HUES64 (cell line): ENCODE measurements at regions not wholly inside any gene's neighbourhood (a gene's known extent, or its start where the extent isn't known, plus 50 kb on each side); places are given as distances from the start of the nearest gene placed in this dataset.

ENCODE experiments used
- H3K27ac ChIP-seq: 2 replicates; pipeline ENCODE4 v1.7.0; 2013; ENCODE audit warnings: low read depth, low read length, inconsistent platforms
- H3K27me3 ChIP-seq: 2 replicates; pipeline ENCODE4 v1.6.1; 2013; ENCODE audit warnings: mild to moderate bottlenecking, low read length; ENCODE audit not compliant: insufficient read depth
- H3K36me3 ChIP-seq: 2 replicates; pipeline ENCODE4 v1.6.1; 2013; ENCODE audit warnings: mild to moderate bottlenecking, low read length; ENCODE audit not compliant: insufficient read depth
- H3K4me1 ChIP-seq: 2 replicates; pipeline ENCODE4 v1.6.1; 2013; ENCODE audit warnings: mild to moderate bottlenecking, low read length, moderate library complexity; ENCODE audit not compliant: insufficient read depth
- H3K4me3 ChIP-seq: 2 replicates; pipeline ENCODE4 v1.5.1; 2013; ENCODE audit warnings: mild to moderate bottlenecking, low read length, moderate library complexity
- H3K9ac ChIP-seq: 2 replicates; pipeline ENCODE4 v1.6.1; 2013; ENCODE audit warnings: mild to moderate bottlenecking, low read depth, low read length
- H3K9me3 ChIP-seq: 2 replicates; pipeline ENCODE4 v1.6.1; 2013; ENCODE audit warnings: low read depth, low read length; ENCODE audit not compliant: insufficient read depth
- whole genome bisulfite sequencing: fragments of 150-250, 120-280 bp; methylation state at CpG from one replicate; pipeline ENCODE4 v1.1.7; 2013; ENCODE audit warnings: missing lambda C conversion rate; 5-methylcytosine and 5-hydroxymethylcytosine counted together

GRCh38 chr2:59217360-59217759 lies 976.2 kb upstream of the FANCL start:
- H3K4me3 ChIP-seq: no peak overlapping the region
- no peaks in the 10 kb centered on the region for H3K27me3 ChIP-seq
- H3K27ac ChIP-seq: no peak overlapping the region
- H3K9ac ChIP-seq: no peak overlapping the region
- WGBS: 86% methylated on average over 3 of the region's 3 CpGs
- no peaks in the 10 kb centered on the region for H3K4me1 ChIP-seq
- no peaks in the 10 kb centered on the region for H3K36me3 ChIP-seq
- no peaks in the 10 kb centered on the region for H3K9me3 ChIP-seq

- Histone ChIP-seq H3K4me3 (no peak overlapping the region), H3K27ac (no peak overlapping the region), H3K9me3 (no peaks in the 10 kb centered on the region), H3K9ac (no peak overlapping the region), H3K36me3 (no peaks in the 10 kb centered on the region), H3K27me3 (no peaks in the 10 kb centered on the region), H3K4me1 (no peaks in the 10 kb centered on the region)
- WGBS: 98% methylated on average over 3 of the region's 4 CpGs
Measured at GRCh38 chr2:59206361-59206760, 965.2 kb upstream of the FANCL start.

GRCh38 chr2:59204040-59204439 lies 962.9 kb upstream of the FANCL start:
- H3K9ac ChIP-seq: no peak overlapping the region
- WGBS: 64% methylated on average over 1 of the region's 1 CpG
- H3K9me3 ChIP-seq: no peaks in the 10 kb centered on the region
- H3K4me1 ChIP-seq: no peaks in the 10 kb centered on the region
- H3K27ac ChIP-seq: no peak overlapping the region
- no peaks in the 10 kb centered on the region for H3K36me3 ChIP-seq
- no peak overlapping the region for H3K4me3 ChIP-seq
- H3K27me3 ChIP-seq: no peaks in the 10 kb centered on the region

- Histone ChIP-seq H3K4me1 (no peaks in the 10 kb centered on the region), H3K9ac (no peak overlapping the region), H3K27ac (no peak overlapping the region), H3K9me3 (no peaks in the 10 kb centered on the region), H3K27me3 (no peaks in the 10 kb centered on the region), H3K4me3 (no peak overlapping the region), H3K36me3 (no peaks in the 10 kb centered on the region)
- WGBS: 100% methylated on average over 1 of the region's 1 CpG
Measured at GRCh38 chr2:59196491-59196890, 955.4 kb upstream of the FANCL start.

- Histone ChIP-seq H3K9me3 (no peaks in the 10 kb centered on the region), H3K36me3 (no peaks in the 10 kb centered on the region)
- 95% methylated on average over 4 of the region's 4 CpGs for WGBS
Measured at GRCh38 chr2:59195851-59196250, 954.7 kb upstream of the FANCL start.

GRCh38 chr2:59191781-59192180 lies 950.7 kb upstream of the FANCL start:
- 94% methylated on average over 4 of the region's 4 CpGs for WGBS
- no peaks in the 10 kb centered on the region for H3K36me3 ChIP-seq
- no peak overlapping the region for H3K27ac ChIP-seq
- no peaks in the 10 kb centered on the region for H3K27me3 ChIP-seq
- H3K4me1 ChIP-seq: no peaks in the 10 kb centered on the region
- H3K4me3 ChIP-seq: no peak overlapping the region
- H3K9ac ChIP-seq: no peak overlapping the region
- H3K9me3 ChIP-seq: no peaks in the 10 kb centered on the region

More at GRCh38 chr2:59195851-59196250, 954.7 kb upstream of the FANCL start:
- H3K4me1 ChIP-seq: no peaks in the 10 kb centered on the region
- no peak overlapping the region for H3K4me3 ChIP-seq
- no peak overlapping the region for H3K9ac ChIP-seq
- H3K27me3 ChIP-seq: no peaks in the 10 kb centered on the region
- no peak overlapping the region for H3K27ac ChIP-seq

- 100% methylated on average over 1 of the region's 1 CpG for WGBS
- Histone ChIP-seq H3K36me3 (no peaks in the 10 kb centered on the region), H3K9ac (no peak overlapping the region)
Measured at GRCh38 chr2:59190518-59190917, 949.4 kb upstream of the FANCL start.

GRCh38 chr2:59184276-59185020 lies 943.3 kb upstream of the FANCL start:
- Histone ChIP-seq H3K9me3 (no peaks in the 10 kb centered on the region), H3K36me3 (no peaks in the 10 kb centered on the region), H3K27me3 (no peaks in the 10 kb centered on the region), H3K4me3 (no peak overlapping the region), H3K4me1 (peaks cover 10% of the 10 kb centered on the region), H3K27ac (no peak overlapping the region), H3K9ac (no peak overlapping the region)
- WGBS: 77% methylated on average over 6 of the region's 6 CpGs

More at GRCh38 chr2:59190518-59190917, 949.4 kb upstream of the FANCL start:
- H3K9me3 ChIP-seq: no peaks in the 10 kb centered on the region
- no peaks in the 10 kb centered on the region for H3K4me1 ChIP-seq
- no peak overlapping the region for H3K4me3 ChIP-seq
- H3K27ac ChIP-seq: no peak overlapping the region
- no peaks in the 10 kb centered on the region for H3K27me3 ChIP-seq

GRCh38 chr2:59183070-59183469 lies 941.9 kb upstream of the FANCL start:
- WGBS: 100% methylated on average over 1 of the region's 1 CpG

GRCh38 chr2:59182249-59182648 lies 941.1 kb upstream of the FANCL start:
- 8% methylated on average over 2 of the region's 3 CpGs for WGBS
- H3K36me3 ChIP-seq: no peaks in the 10 kb centered on the region
- H3K27ac ChIP-seq: no peak overlapping the region
- no peak overlapping the region for H3K4me3 ChIP-seq
- no peaks in the 10 kb centered on the region for H3K9me3 ChIP-seq
- peaks cover 10% of the 10 kb centered on the region for H3K4me1 ChIP-seq
- no peak overlapping the region for H3K9ac ChIP-seq
- no peaks in the 10 kb centered on the region for H3K27me3 ChIP-seq

More at GRCh38 chr2:59183070-59183469, 941.9 kb upstream of the FANCL start:
- Histone ChIP-seq H3K36me3 (no peaks in the 10 kb centered on the region), H3K27me3 (no peaks in the 10 kb centered on the region), H3K27ac (no peak overlapping the region), H3K4me1 (peaks cover 10% of the 10 kb centered on the region), H3K9me3 (no peaks in the 10 kb centered on the region), H3K9ac (no peak overlapping the region), H3K4me3 (no peak overlapping the region)

- WGBS: 100% methylated on average over 1 of the region's 2 CpGs
- Histone ChIP-seq H3K27ac (no peak overlapping the region), H3K27me3 (no peaks in the 10 kb centered on the region), H3K9me3 (no peaks in the 10 kb centered on the region), H3K9ac (no peak overlapping the region), H3K4me3 (no peak overlapping the region), H3K4me1 (peaks cover 10% of the 10 kb centered on the region), H3K36me3 (no peaks in the 10 kb centered on the region)
Measured at GRCh38 chr2:59181347-59181746, 940.2 kb upstream of the FANCL start.

- H3K9ac ChIP-seq: no peak overlapping the region
- H3K27ac ChIP-seq: no peak overlapping the region
- H3K9me3 ChIP-seq: no peaks in the 10 kb centered on the region
- peaks cover 10% of the 10 kb centered on the region for H3K4me1 ChIP-seq
- no peak overlapping the region for H3K4me3 ChIP-seq
- no peaks in the 10 kb centered on the region for H3K27me3 ChIP-seq
- whole genome bisulfite sequencing: 93% methylated on average over 2 of the region's 2 CpGs
- H3K36me3 ChIP-seq: no peaks in the 10 kb centered on the region
Measured at GRCh38 chr2:59180621-59181020, 939.5 kb upstream of the FANCL start.
